SK-N-SH treated with all-trans-retinoic acid at 6 μM for 48 hours (cell line): ENCODE measurements at regions not wholly inside any gene's neighbourhood (a gene's known extent, or its start where the extent isn't known, plus 50 kb on each side); places are given as distances from the start of the nearest gene placed in this dataset.

ENCODE experiments used
- ATAC-seq: fragments of 200-7000 bp; cut with Tn5 transposase; 3 replicates; pipeline ENCODE4 v1.9.1; 2020; ENCODE audit warnings: mild to moderate bottlenecking, moderate library complexity
- ARNTL ChIP-seq: fragments of 450-650 bp; formaldehyde crosslinking; IDR thresholded peaks from 2 replicates; pipeline ENCODE4 v1.5.0; 2020; ENCODE audit warnings: low read depth, mild to moderate bottlenecking, moderate library complexity, borderline replicate concordance
- BACH2 ChIP-seq: fragments of 250-450 bp; sonication (Bioruptor Pico); IDR thresholded peaks from 2 replicates; pipeline ENCODE4 v1.9.0; 2021; ENCODE audit warnings: mild to moderate bottlenecking, borderline replicate concordance
- CREB5 ChIP-seq: fragments of 250-450 bp; sonication (Bioruptor Pico); IDR thresholded peaks from 2 replicates; pipeline ENCODE4 v1.5.1; 2020; ENCODE audit warnings: low read depth, mild to moderate bottlenecking, moderate library complexity
- CSDC2 ChIP-seq: fragments of 250-450 bp; sonication (Bioruptor Pico); IDR thresholded peaks from 2 replicates; pipeline ENCODE4 v1.5.0; 2020; ENCODE audit warnings: mild to moderate bottlenecking, moderate library complexity
- ISL1 ChIP-seq: fragments of 250-450 bp; sonication (Bioruptor Pico); IDR thresholded peaks from 2 replicates; pipeline ENCODE4 v2.1.2; 2022; ENCODE audit warnings: mild to moderate bottlenecking, moderate library complexity
- OSR1 ChIP-seq: fragments of 250-450 bp; sonication (Bioruptor Pico); IDR thresholded peaks from 2 replicates; pipeline ENCODE4 v1.8.0; 2022; ENCODE audit warnings: moderate library complexity, mild to moderate bottlenecking, inconsistent platforms
- PATZ1 ChIP-seq: fragments of 250-450 bp; sonication (Bioruptor Pico); IDR thresholded peaks from 2 replicates; pipeline ENCODE4 v1.8.0; 2020; ENCODE audit warnings: mild to moderate bottlenecking, moderate library complexity, borderline replicate concordance
- RARB ChIP-seq: fragments of 250-450 bp; sonication (Bioruptor Pico); IDR thresholded peaks from 2 replicates; pipeline ENCODE4 v1.8.0; 2021; ENCODE audit warnings: mild to moderate bottlenecking, moderate library complexity
- SNAI2 ChIP-seq: fragments of 250-450 bp; sonication (Bioruptor Pico); IDR thresholded peaks from 2 replicates; pipeline ENCODE4 v1.5.0; 2020; ENCODE audit warnings: mild to moderate bottlenecking, moderate library complexity
- TCF4 ChIP-seq: fragments of 250-450 bp; sonication (Bioruptor Pico); IDR thresholded peaks from 2 replicates; pipeline ENCODE4 v1.8.0; 2021; ENCODE audit warnings: mild to moderate bottlenecking, moderate library complexity, borderline replicate concordance
- ZFP3 ChIP-seq: fragments of 250-450 bp; sonication (Bioruptor Pico); IDR thresholded peaks from 2 replicates; pipeline ENCODE4 v1.5.0; 2020; ENCODE audit warnings: mild to moderate bottlenecking, moderate library complexity
- ZNF70 ChIP-seq: fragments of 450-650 bp; formaldehyde crosslinking; IDR thresholded peaks from 2 replicates; pipeline ENCODE4 v1.5.0; 2020; ENCODE audit warnings: mild to moderate bottlenecking, moderate library complexity
- ZNF8 ChIP-seq: fragments of 450-650 bp; formaldehyde crosslinking; IDR thresholded peaks from 2 replicates; pipeline ENCODE4 v1.5.0; 2020; ENCODE audit warnings: mild to moderate bottlenecking, moderate library complexity
- TF ChIP-seq, protein P1 (sequence below): fragments of 250-450 bp; sonication (Bioruptor Pico); IDR thresholded peaks from 2 replicates; pipeline ENCODE4 v1.8.0; 2021; ENCODE audit warnings: low read depth, mild to moderate bottlenecking, moderate library complexity, borderline replicate concordance
- TF ChIP-seq, protein P2 (sequence below): fragments of 250-450 bp; sonication (Bioruptor Pico); IDR thresholded peaks from 2 replicates; pipeline ENCODE4 v1.5.0; 2020; ENCODE audit warnings: mild to moderate bottlenecking, moderate library complexity

GRCh38 chr17:71495420-71495819 is 625.4 kb upstream of the SOX9 start (continued):
- TF ChIP-seq PATZ1 (CRISPR knock-in tag) (no peak), TCF4 (no peak)

GRCh38 chr17:71496552-71496951 is 624.3 kb upstream of the SOX9 start:
- TF ChIP-seq SNAI2 (no peak), RARB (CRISPR knock-in tag) (no peak), ZFP3 (CRISPR knock-in tag) (no peak), CSDC2 (CRISPR knock-in tag) (no peak), ARNTL (CRISPR knock-in tag) (no peak)
- TF ChIP-seq, protein P1, sequence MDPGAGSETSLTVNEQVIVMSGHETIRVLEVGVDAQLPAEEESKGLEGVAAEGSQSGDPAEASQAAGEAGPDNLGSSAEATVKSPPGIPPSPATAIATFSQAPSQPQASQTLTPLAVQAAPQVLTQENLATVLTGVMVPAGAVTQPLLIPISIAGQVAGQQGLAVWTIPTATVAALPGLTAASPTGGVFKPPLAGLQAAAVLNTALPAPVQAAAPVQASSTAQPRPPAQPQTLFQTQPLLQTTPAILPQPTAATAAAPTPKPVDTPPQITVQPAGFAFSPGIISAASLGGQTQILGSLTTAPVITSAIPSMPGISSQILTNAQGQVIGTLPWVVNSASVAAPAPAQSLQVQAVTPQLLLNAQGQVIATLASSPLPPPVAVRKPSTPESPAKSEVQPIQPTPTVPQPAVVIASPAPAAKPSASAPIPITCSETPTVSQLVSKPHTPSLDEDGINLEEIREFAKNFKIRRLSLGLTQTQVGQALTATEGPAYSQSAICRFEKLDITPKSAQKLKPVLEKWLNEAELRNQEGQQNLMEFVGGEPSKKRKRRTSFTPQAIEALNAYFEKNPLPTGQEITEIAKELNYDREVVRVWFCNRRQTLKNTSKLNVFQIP (CRISPR knock-in tag): no peak
- TF ChIP-seq, protein P2, sequence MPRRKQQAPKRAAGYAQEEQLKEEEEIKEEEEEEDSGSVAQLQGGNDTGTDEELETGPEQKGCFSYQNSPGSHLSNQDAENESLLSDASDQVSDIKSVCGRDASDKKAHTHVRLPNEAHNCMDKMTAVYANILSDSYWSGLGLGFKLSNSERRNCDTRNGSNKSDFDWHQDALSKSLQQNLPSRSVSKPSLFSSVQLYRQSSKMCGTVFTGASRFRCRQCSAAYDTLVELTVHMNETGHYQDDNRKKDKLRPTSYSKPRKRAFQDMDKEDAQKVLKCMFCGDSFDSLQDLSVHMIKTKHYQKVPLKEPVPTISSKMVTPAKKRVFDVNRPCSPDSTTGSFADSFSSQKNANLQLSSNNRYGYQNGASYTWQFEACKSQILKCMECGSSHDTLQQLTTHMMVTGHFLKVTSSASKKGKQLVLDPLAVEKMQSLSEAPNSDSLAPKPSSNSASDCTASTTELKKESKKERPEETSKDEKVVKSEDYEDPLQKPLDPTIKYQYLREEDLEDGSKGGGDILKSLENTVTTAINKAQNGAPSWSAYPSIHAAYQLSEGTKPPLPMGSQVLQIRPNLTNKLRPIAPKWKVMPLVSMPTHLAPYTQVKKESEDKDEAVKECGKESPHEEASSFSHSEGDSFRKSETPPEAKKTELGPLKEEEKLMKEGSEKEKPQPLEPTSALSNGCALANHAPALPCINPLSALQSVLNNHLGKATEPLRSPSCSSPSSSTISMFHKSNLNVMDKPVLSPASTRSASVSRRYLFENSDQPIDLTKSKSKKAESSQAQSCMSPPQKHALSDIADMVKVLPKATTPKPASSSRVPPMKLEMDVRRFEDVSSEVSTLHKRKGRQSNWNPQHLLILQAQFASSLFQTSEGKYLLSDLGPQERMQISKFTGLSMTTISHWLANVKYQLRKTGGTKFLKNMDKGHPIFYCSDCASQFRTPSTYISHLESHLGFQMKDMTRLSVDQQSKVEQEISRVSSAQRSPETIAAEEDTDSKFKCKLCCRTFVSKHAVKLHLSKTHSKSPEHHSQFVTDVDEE: no peak
- ATAC-seq: no peak

GRCh38 chr17:71500761-71501555 is 619.9 kb upstream of the SOX9 start:
- no peak for ATAC-seq
- TF ChIP-seq CREB5 (CRISPR knock-in tag) (no peak), ZNF70 (CRISPR knock-in tag) (no peak), ZNF8 (no peak), TCF4 (peak; percentile 89; the same call in 1 of the 2 replicates), ISL1 (CRISPR knock-in tag) (peak; percentile 51; the same call in 1 of the 2 replicates)
- TF ChIP-seq, protein P2: peak; percentile 37; the same call in 1 of the 2 replicates

- 0 out of 2 replicates have a peak, but pooled peaks have one; percentile 4 for TF ChIP-seq ZNF8
- no peak for TF ChIP-seq OSR1 (CRISPR knock-in tag)
- TF ChIP-seq RARB (CRISPR knock-in tag): no peak
- no peak for ATAC-seq
Measured at GRCh38 chr17:71501711-71502110, 619.1 kb upstream of the SOX9 start.

DNA sequence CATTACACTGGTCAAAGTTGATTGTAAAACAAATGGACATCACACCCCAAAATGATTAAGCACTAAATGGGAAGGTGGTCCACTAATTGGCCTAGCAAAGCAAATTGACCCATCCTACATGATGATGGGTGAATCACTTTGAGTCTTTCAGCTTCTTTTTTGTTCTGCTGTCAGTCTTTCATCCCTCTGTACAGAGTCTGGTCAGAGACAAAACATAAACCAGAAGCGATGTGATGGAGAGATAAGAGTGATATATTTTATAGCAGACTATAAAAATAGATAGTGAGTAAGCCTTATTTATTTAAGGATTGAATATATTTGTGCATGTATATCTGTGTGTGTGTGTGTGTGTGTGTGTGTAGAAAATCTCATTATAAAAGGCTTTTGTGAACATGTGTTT is 618.4 kb upstream of the SOX9 start:
- ATAC-seq: peak; percentile 82
- TF ChIP-seq CREB5 (CRISPR knock-in tag): peak; percentile 46; the same call in 1 of the 2 replicates
- peak; percentile 91 for TF ChIP-seq PATZ1 (CRISPR knock-in tag)
- peak; percentile 95 for TF ChIP-seq ISL1 (CRISPR knock-in tag)
- peak; percentile 93 for TF ChIP-seq TCF4
- TF ChIP-seq CSDC2 (CRISPR knock-in tag): 0 out of 2 replicates have a peak, but pooled peaks have one; percentile 44
- peak; percentile 59; the same call in 1 of the 2 replicates for TF ChIP-seq ZFP3 (CRISPR knock-in tag)
- no peak for TF ChIP-seq ARNTL (CRISPR knock-in tag)
- TF ChIP-seq BACH2 (CRISPR knock-in tag): no peak
